ENCODE measurements at regions not wholly inside any gene's neighbourhood (a gene's known extent, or its start where the extent isn't known, plus 50 kb on each side); places are given as distances from the start of the nearest gene placed in this dataset.

GRCh38 chr7:21253740-21254687 is 173.9 kb upstream of the SP4 start:
- peak; percentile 12 for DNase-seq (ENCODE audit: low read depth, low spot score)
- H3K4me3 ChIP-seq (ENCODE audit: low read length), result no peak overlapping the region

GRCh38 chr7:21256310-21256877 is 171.5 kb upstream of the SP4 start:
- peak; percentile 26 for DNase-seq (ENCODE audit: low read depth, low spot score)
- H3K4me3 ChIP-seq (ENCODE audit: low read length), result no peak overlapping the region

GRCh38 chr7:21260939-21261338 is 166.9 kb upstream of the SP4 start:
- H3K4me3 ChIP-seq (ENCODE audit: low read length), result no peak overlapping the region
- DNase-seq (ENCODE audit: low read depth, low spot score), result no peak

- peak; percentile 56 for DNase-seq (ENCODE audit: low read depth, low spot score)
- H3K4me3 ChIP-seq (ENCODE audit: low read length), result no peak overlapping the region
Observed at GRCh38 chr7:21261627-21262594, 166.0 kb upstream of the SP4 start.

GRCh38 chr7:21269021-21269420 is 158.9 kb upstream of the SP4 start:
- no peak for DNase-seq (ENCODE audit: low read depth, low spot score)
- no peak overlapping the region for H3K4me3 ChIP-seq (ENCODE audit: low read length)

- no peak overlapping the region for H3K4me3 ChIP-seq (ENCODE audit: low read length)
- no peak for DNase-seq (ENCODE audit: low read depth, low spot score)
Observed at GRCh38 chr7:21276471-21277035, 151.3 kb upstream of the SP4 start.

- no peak for DNase-seq (ENCODE audit: low read depth, low spot score)
- H3K4me3 ChIP-seq (ENCODE audit: low read length), result no peak overlapping the region
Observed at GRCh38 chr7:21278944-21279343, 148.9 kb upstream of the SP4 start.

- DNase-seq (ENCODE audit: low read depth, low spot score), result no peak
- no peak overlapping the region for H3K4me3 ChIP-seq (ENCODE audit: low read length)
Observed at GRCh38 chr7:21281193-21281592, 146.7 kb upstream of the SP4 start.

- DNase-seq (ENCODE audit: low read depth, low spot score), result no peak
- no peak overlapping the region for H3K4me3 ChIP-seq (ENCODE audit: low read length)
Observed at GRCh38 chr7:21293771-21294170, 134.1 kb upstream of the SP4 start.

GRCh38 chr7:21299766-21300165 is 128.1 kb upstream of the SP4 start:
- H3K4me3 ChIP-seq (ENCODE audit: low read length), result no peak overlapping the region
- DNase-seq (ENCODE audit: low read depth, low spot score), result no peak

GRCh38 chr7:21300692-21301091 is 127.2 kb upstream of the SP4 start:
- no peak overlapping the region for H3K4me3 ChIP-seq (ENCODE audit: low read length)
- DNase-seq (ENCODE audit: low read depth, low spot score), result no peak

- H3K4me3 ChIP-seq (ENCODE audit: low read length), result no peak overlapping the region
- DNase-seq (ENCODE audit: low read depth, low spot score), result no peak
Observed at GRCh38 chr7:21304808-21305375, 123.0 kb upstream of the SP4 start.

GRCh38 chr7:21305455-21306235 is 122.2 kb upstream of the SP4 start:
- no peak overlapping the region for H3K4me3 ChIP-seq (ENCODE audit: low read length)
- no peak for DNase-seq (ENCODE audit: low read depth, low spot score)

GRCh38 chr7:21314954-21315353 is 112.9 kb upstream of the SP4 start:
- no peak overlapping the region for H3K4me3 ChIP-seq (ENCODE audit: low read length)
- DNase-seq (ENCODE audit: low read depth, low spot score), result no peak

- no peak for DNase-seq (ENCODE audit: low read depth, low spot score)
- H3K4me3 ChIP-seq (ENCODE audit: low read length), result no peak overlapping the region
Observed at GRCh38 chr7:21317966-21318915, 109.6 kb upstream of the SP4 start.

- no peak for DNase-seq (ENCODE audit: low read depth, low spot score)
- H3K4me3 ChIP-seq (ENCODE audit: low read length), result no peak overlapping the region
Observed at GRCh38 chr7:21318916-21319270, 109.0 kb upstream of the SP4 start.

GRCh38 chr7:21326241-21326640 is 101.6 kb upstream of the SP4 start:
- no peak overlapping the region for H3K4me3 ChIP-seq (ENCODE audit: low read length)
- DNase-seq (ENCODE audit: low read depth, low spot score), result no peak

Data from Jurkat, Clone E6-1 (cell line).